Activated CD4-positive, alpha-beta memory T cell treated with anti-CD3 and anti-CD28 coated beads for 36 hours (primary cell): ENCODE measurements at regions not wholly inside any gene's neighbourhood (a gene's known extent, or its start where the extent isn't known, plus 50 kb on each side); places are given as distances from the start of the nearest gene placed in this dataset.
A peak's percentile ranks its signal among the peaks of the same experiment; 100 is the strongest.
"Not testable (repeated sequence)": the region's sequence is repeated elsewhere in the genome, so short reads cannot be mapped to it uniquely, and the experiment has no call there.

ENCODE experiments used
- CTCF ChIA-PET: fragments of 350-600 bp; sonication (Branson Sonifier 250); formaldehyde crosslinking; loops from one replicate; lab custom pipeline; 2021; ENCODE audit warnings: antibody characterized with exemption, inconsistent platforms; lab: Charles Lee
- POLR2A ChIA-PET: fragments of 350-600 bp; sonication (Branson Sonifier 250); formaldehyde crosslinking; loops from one replicate; lab custom pipeline; 2021; ENCODE audit warnings: antibody characterized with exemption; lab: Charles Lee
- DNase-seq: peaks from one replicate; pipeline ENCODE4 v3.0.0-alpha.2; 2020
- H3K27ac Mint-ChIP-seq: one replicate; pipeline ENCODE4 v1.8.0; 2021; ENCODE audit warnings: mixed read lengths
- H3K27me3 Mint-ChIP-seq: one replicate; pipeline ENCODE4 v1.8.0; 2021; ENCODE audit warnings: mixed read lengths
- H3K36me3 Mint-ChIP-seq: one replicate; pipeline ENCODE4 v1.8.0; 2021; ENCODE audit warnings: mixed read lengths
- H3K4me1 Mint-ChIP-seq: one replicate; pipeline ENCODE4 v1.8.0; 2021; ENCODE audit warnings: low read depth, mixed read lengths
- H3K4me3 Mint-ChIP-seq: one replicate; pipeline ENCODE4 v1.8.0; 2021; ENCODE audit warnings: mild to moderate bottlenecking, mixed read lengths
- H3K9me3 Mint-ChIP-seq: one replicate; pipeline ENCODE4 v1.8.0; 2021; ENCODE audit warnings: mixed read lengths
- intact Hi-C: fragments of 100-400 bp; cut with micrococcal nuclease; formaldehyde crosslinking; loops from one replicate; pipeline ENCODE4 v1.15.1; 2023

- POLR2A ChIA-PET, intact Hi-C loops, H3K27me3 Mint-ChIP-seq, DNase-seq, H3K4me3 Mint-ChIP-seq, H3K27ac Mint-ChIP-seq, H3K36me3 Mint-ChIP-seq, H3K4me1 Mint-ChIP-seq, CTCF ChIA-PET: not testable (repeated sequence)
- peaks cover 13% of the 10 kb centered on the region for H3K9me3 Mint-ChIP-seq
These were observed 639.2 kb upstream of the RBFOX1 start for GRCh38 chr16:6693418-6693817.

GRCh38 chr16:6692874-6693273, 639.8 kb upstream of the RBFOX1 start:
- no peak for DNase-seq
- ChIA-PET POLR2A (no interaction called here), CTCF (no interaction called here)
- Mint-ChIP-seq H3K36me3 (no peaks in the 10 kb centered on the region), H3K4me1 (no peaks in the 10 kb centered on the region), H3K9me3 (peaks cover 18% of the 10 kb centered on the region), H3K4me3 (no peak overlapping the region), H3K27me3 (no peaks in the 10 kb centered on the region), H3K27ac (no peak overlapping the region)
- intact Hi-C loops = no loop called here

GRCh38 chr16:6690741-6691140, 641.9 kb upstream of the RBFOX1 start:
- POLR2A ChIA-PET = no interaction called here
- H3K4me3 Mint-ChIP-seq = no peak overlapping the region
- intact Hi-C loops = no loop called here
- H3K9me3 Mint-ChIP-seq = peaks cover 24% of the 10 kb centered on the region
- no peaks in the 10 kb centered on the region for H3K27me3 Mint-ChIP-seq
- H3K4me1 Mint-ChIP-seq = no peaks in the 10 kb centered on the region
- H3K36me3 Mint-ChIP-seq = no peaks in the 10 kb centered on the region
- no peak for DNase-seq
- CTCF ChIA-PET = no interaction called here
- H3K27ac Mint-ChIP-seq = no peak overlapping the region

- ChIA-PET CTCF (no interaction called here), POLR2A (no interaction called here)
- H3K27me3 Mint-ChIP-seq = no peaks in the 10 kb centered on the region
- no peak overlapping the region for H3K4me3 Mint-ChIP-seq
- no peak overlapping the region for H3K27ac Mint-ChIP-seq
- no peaks in the 10 kb centered on the region for H3K4me1 Mint-ChIP-seq
- DNase-seq = no peak
- H3K9me3 Mint-ChIP-seq = peaks cover 20% of the 10 kb centered on the region
- H3K36me3 Mint-ChIP-seq = no peaks in the 10 kb centered on the region
- intact Hi-C loops = no loop called here
These were observed 643.0 kb upstream of the RBFOX1 start for GRCh38 chr16:6689643-6690042.

- Mint-ChIP-seq H3K4me1 (no peaks in the 10 kb centered on the region), H3K36me3 (no peaks in the 10 kb centered on the region), H3K27ac (no peak overlapping the region), H3K9me3 (peaks cover 20% of the 10 kb centered on the region), H3K4me3 (no peak overlapping the region), H3K27me3 (no peaks in the 10 kb centered on the region)
- CTCF ChIA-PET = no interaction called here
- no peak for DNase-seq
- POLR2A ChIA-PET = no interaction called here
- intact Hi-C loops = no loop called here
These were observed 645.1 kb upstream of the RBFOX1 start for GRCh38 chr16:6687593-6687992.

- CTCF ChIA-PET = no interaction called here
- Mint-ChIP-seq H3K9me3 (peaks cover 18% of the 10 kb centered on the region), H3K4me1 (no peaks in the 10 kb centered on the region), H3K27ac (no peak overlapping the region), H3K36me3 (no peaks in the 10 kb centered on the region), H3K27me3 (no peaks in the 10 kb centered on the region), H3K4me3 (no peak overlapping the region)
- DNase-seq = peak; percentile 16
- intact Hi-C loops = no loop called here
- POLR2A ChIA-PET = no interaction called here
These were observed 648.5 kb upstream of the RBFOX1 start for GRCh38 chr16:6684076-6684673.

- intact Hi-C loops = no loop called here
- Mint-ChIP-seq H3K4me1 (no peaks in the 10 kb centered on the region), H3K36me3 (no peaks in the 10 kb centered on the region), H3K4me3 (no peak overlapping the region), H3K9me3 (peaks cover 3% of the 10 kb centered on the region), H3K27me3 (no peaks in the 10 kb centered on the region), H3K27ac (no peak overlapping the region)
- ChIA-PET POLR2A (no interaction called here), CTCF (interaction anchor here (0.7 to 1.0 kb wide), 2 partner anchors 33 to 561 kb away, joined by 3 read pairs; no protein-coding TSS in a partner anchor)
- DNase-seq = peak; percentile 16
These were observed 650.4 kb upstream of the RBFOX1 start for GRCh38 chr16:6682142-6682811.

- Mint-ChIP-seq H3K4me3 (no peak overlapping the region), H3K4me1 (no peaks in the 10 kb centered on the region), H3K27ac (no peak overlapping the region), H3K36me3 (no peaks in the 10 kb centered on the region), H3K27me3 (no peaks in the 10 kb centered on the region), H3K9me3 (peaks cover 10% of the 10 kb centered on the region)
- ChIA-PET POLR2A (no interaction called here), CTCF (no interaction called here)
- no peak for DNase-seq
- intact Hi-C loops = no loop called here
These were observed 654.1 kb upstream of the RBFOX1 start for GRCh38 chr16:6678586-6678985.

GRCh38 chr16:6674071-6674470, 658.6 kb upstream of the RBFOX1 start:
- Mint-ChIP-seq H3K36me3 (no peaks in the 10 kb centered on the region), H3K9me3 (peaks cover 13% of the 10 kb centered on the region), H3K4me1 (no peaks in the 10 kb centered on the region), H3K4me3 (no peak overlapping the region), H3K27ac (no peak overlapping the region), H3K27me3 (no peaks in the 10 kb centered on the region)
- intact Hi-C loops = no loop called here
- no peak for DNase-seq
- ChIA-PET POLR2A (no interaction called here), CTCF (no interaction called here)

- no peak overlapping the region for H3K4me3 Mint-ChIP-seq
- intact Hi-C loops = no loop called here
- H3K27ac Mint-ChIP-seq = no peak overlapping the region
- H3K36me3 Mint-ChIP-seq = no peaks in the 10 kb centered on the region
- DNase-seq = no peak
- no peaks in the 10 kb centered on the region for H3K4me1 Mint-ChIP-seq
- H3K27me3 Mint-ChIP-seq = no peaks in the 10 kb centered on the region
- POLR2A ChIA-PET = no interaction called here
- H3K9me3 Mint-ChIP-seq = peaks cover 13% of the 10 kb centered on the region
- CTCF ChIA-PET = no interaction called here
These were observed 660.1 kb upstream of the RBFOX1 start for GRCh38 chr16:6672507-6672906.

- Mint-ChIP-seq H3K27ac (no peak overlapping the region), H3K36me3 (no peaks in the 10 kb centered on the region), H3K9me3 (peaks cover 5% of the 10 kb centered on the region), H3K27me3 (no peaks in the 10 kb centered on the region), H3K4me1 (no peaks in the 10 kb centered on the region), H3K4me3 (no peak overlapping the region)
- no peak for DNase-seq
- ChIA-PET CTCF (no interaction called here), POLR2A (no interaction called here)
- intact Hi-C loops = no loop called here
These were observed 665.3 kb upstream of the RBFOX1 start for GRCh38 chr16:6667393-6667792.

GRCh38 chr16:6665126-6665525, 667.5 kb upstream of the RBFOX1 start:
- CTCF ChIA-PET = no interaction called here
- DNase-seq = no peak
- Mint-ChIP-seq H3K9me3 (no peaks in the 10 kb centered on the region), H3K27ac (no peak overlapping the region), H3K4me1 (no peaks in the 10 kb centered on the region), H3K36me3 (no peaks in the 10 kb centered on the region), H3K4me3 (no peak overlapping the region), H3K27me3 (no peaks in the 10 kb centered on the region)
- intact Hi-C loops = no loop called here
- POLR2A ChIA-PET = no interaction called here

- intact Hi-C loops = no loop called here
- H3K9me3 Mint-ChIP-seq = no peaks in the 10 kb centered on the region
- no peak overlapping the region for H3K27ac Mint-ChIP-seq
- no peaks in the 10 kb centered on the region for H3K27me3 Mint-ChIP-seq
- H3K4me3 Mint-ChIP-seq = no peak overlapping the region
- H3K4me1 Mint-ChIP-seq = no peaks in the 10 kb centered on the region
- no peaks in the 10 kb centered on the region for H3K36me3 Mint-ChIP-seq
- CTCF ChIA-PET = no interaction called here
- no peak for DNase-seq
- POLR2A ChIA-PET = no interaction called here
These were observed 669.0 kb upstream of the RBFOX1 start for GRCh38 chr16:6663668-6664067.
